ENCODE measurements at regions not wholly inside any gene's neighbourhood (a gene's known extent, or its start where the extent isn't known, plus 50 kb on each side); places are given as distances from the start of the nearest gene placed in this dataset.

GRCh38 chr7:46975493-46975892, 606.4 kb downstream of the TNS3 start:
- DNase-seq, result no peak

DNA sequence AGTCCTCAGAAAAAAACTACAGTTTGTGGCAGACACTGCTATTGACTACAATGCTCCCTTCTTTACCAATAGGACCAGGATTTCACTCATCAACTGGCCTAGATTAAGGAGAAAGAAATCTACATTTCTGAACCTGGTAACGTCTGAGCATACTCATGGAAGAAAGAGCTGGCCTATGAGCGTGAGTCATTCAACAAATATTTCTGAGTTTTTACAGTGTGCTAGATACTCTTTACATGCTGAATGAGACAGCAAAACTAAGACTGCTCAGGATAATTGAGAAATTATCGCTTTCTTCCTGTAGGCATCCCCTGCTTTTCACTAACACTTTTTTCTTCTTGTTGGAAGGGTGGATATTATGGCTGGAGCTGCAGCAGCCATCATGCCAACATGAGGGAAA, 609.7 kb downstream of the TNS3 start:
- no peak for DNase-seq

DNA sequence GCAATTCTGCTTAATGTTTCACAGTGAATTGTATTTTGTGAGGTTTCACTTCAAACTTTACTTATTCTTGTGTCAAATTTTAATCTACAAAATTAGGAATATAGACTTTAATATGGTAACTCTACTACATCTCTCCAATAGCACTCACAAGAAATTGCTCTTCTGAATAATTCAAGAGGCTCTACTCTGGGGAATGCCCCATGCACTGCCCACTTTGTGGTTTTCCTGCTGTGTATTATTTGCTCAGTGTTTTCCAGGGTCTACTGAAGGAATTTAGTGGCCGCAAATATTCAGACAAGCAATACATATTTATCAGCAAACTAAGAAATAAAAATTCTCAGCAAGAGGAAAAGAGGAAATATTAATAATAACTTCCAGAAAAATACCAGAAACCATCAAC, 611.4 kb downstream of the TNS3 start:
- peak; percentile 53 for DNase-seq

DNA sequence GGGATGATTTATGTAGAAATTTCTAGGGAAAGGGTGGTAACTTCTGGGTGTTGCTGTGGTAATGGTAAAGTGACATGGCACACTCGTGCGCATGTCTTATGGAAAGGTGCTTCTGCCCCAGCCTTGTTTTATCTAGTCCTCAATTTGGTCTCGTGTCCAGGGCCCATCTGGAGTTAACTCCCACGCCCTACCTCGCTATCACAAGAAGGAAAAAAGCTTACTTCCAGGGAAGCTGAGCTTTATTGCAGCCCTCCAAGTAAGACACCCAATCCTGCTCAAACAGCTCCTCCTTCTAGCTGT, 611.8 kb downstream of the TNS3 start:
- no peak for DNase-seq

GRCh38 chr7:46969303-46970130, 612.4 kb downstream of the TNS3 start:
- DNase-seq, result no peak

- no peak for DNase-seq
Observed at GRCh38 chr7:46968003-46968402, 613.9 kb downstream of the TNS3 start.

DNA sequence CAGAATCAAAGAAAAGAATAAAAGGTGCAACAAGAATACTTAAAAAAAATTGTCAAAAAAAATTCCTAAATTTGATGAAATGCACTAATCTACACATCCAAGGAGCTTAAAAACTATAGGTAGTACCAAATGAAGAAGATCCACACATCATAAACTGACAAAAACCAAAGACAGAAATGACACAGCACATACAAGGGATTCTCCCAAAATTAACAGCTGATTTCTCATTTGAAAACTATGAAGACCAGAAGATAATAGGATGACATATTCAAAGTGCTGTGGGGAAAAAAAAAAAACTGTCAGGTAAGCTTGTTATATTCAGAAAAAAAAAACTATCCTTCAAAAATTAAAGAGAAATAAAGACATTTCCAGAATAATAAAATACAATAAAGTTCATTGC, 618.2 kb downstream of the TNS3 start:
- DNase-seq, result no peak

GRCh38 chr7:46960970-46961369, 620.9 kb downstream of the TNS3 start:
- no peak for DNase-seq

DNA sequence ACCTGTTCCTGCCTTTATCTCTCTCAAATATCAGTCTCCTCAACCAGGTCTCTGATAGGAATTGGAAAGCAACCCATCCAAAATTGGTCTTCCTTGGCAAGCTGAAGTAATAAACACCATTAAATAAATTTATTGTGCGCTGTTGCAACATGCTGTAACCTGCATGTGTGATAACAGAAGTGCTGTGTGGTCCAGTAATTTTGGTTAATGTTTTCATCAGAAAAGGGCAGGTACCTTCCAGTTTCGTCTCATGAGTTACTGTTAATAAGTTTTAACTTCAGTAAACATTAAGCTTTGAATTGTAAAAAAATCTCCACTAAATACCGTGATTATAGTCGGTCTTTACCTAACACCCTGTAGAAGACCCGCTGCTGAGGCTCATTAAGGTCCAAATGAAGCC, 624.7 kb downstream of the TNS3 start:
- DNase-seq, result no peak

GRCh38 chr7:46955531-46955930, 626.4 kb downstream of the TNS3 start:
- no peak for DNase-seq

DNA sequence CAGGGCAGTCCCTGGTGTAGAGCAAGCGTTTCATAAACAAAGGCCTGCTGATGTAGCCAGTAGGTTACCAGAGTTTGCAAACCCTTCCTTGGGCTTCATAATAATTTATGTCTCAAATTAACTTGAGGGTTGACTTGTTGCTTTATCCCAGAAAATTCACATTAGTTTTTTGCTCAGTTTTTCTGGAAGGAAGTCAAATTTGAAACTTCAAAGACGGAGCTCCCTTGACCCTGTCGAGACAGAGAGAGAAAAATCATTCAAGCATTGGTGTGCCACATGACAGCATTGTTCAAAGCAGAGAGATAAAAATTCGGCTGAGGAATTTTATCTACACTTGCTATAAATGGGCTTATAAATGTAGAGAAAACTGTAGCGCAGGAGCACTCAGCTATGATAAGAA, 627.7 kb downstream of the TNS3 start:
- no peak for DNase-seq

GRCh38 chr7:46953008-46953407, 628.9 kb downstream of the TNS3 start:
- no peak for DNase-seq

GRCh38 chr7:46949270-46949931, 632.5 kb downstream of the TNS3 start:
- DNase-seq, result no peak

GRCh38 chr7:46948716-46949115, 633.2 kb downstream of the TNS3 start:
- no peak for DNase-seq

DNA sequence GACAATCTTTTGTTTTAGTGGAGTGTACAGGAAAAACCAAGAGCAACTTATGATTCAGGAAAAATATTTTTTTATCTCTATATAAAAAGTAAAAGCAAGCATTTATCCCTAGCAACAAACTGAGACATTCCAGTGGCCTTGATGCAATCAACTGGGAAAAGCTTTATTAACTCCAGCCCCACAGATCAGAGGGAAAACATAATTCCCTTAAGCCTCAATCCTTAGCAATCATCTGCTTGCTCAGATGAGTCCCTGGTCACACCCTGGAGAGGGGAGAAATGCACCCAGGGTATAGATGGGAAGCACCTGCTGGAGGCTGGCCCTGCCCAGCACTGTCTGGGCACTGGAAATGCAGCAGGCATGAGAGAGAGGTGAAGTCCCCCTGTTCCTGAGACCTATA, 636.6 kb downstream of the TNS3 start:
- DNase-seq, result no peak

- DNase-seq, result no peak
Observed at GRCh38 chr7:46943996-46944395, 637.9 kb downstream of the TNS3 start.

DNA sequence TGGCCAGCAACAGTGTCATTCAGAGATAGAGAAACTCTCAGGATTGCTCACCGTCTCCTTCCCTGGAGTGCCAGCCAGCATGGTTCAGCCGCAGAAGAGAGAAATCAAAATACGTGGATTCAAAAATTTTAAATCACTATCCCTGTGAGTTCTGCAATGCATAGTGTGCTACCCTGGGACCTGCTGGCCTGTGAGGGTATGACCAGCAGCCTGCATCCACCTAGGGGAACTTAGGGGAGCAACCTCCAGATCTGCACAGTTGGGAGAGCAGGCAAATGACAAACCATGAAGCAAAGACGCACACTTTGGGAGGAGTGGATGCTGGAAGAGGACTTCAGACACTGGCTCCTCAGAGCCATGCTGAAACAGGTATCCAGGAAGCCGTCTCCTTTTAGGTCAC, 639.3 kb downstream of the TNS3 start:
- no peak for DNase-seq

GRCh38 chr7:46940178-46940577, 641.7 kb downstream of the TNS3 start:
- no peak for DNase-seq

DNA sequence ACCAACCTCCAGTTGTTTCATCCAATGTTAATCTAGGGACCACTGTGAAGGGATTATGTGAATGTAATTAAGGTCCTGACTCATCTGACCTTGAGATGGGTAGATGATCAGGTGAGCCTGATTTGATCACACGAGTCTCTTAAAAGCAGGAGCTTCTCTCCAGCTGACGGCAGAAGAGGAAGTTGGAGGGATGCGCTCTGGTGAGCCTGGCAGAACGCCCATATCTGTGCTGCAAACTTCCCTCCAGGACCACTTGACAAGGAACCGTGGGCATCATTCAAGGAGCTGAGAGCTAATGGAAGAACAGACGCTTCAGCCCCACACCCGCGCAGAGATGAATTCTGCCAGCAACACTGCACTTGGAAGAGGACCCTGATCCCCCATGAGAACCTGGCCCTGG, 642.4 kb downstream of the TNS3 start:
- DNase-seq, result no peak

DNA sequence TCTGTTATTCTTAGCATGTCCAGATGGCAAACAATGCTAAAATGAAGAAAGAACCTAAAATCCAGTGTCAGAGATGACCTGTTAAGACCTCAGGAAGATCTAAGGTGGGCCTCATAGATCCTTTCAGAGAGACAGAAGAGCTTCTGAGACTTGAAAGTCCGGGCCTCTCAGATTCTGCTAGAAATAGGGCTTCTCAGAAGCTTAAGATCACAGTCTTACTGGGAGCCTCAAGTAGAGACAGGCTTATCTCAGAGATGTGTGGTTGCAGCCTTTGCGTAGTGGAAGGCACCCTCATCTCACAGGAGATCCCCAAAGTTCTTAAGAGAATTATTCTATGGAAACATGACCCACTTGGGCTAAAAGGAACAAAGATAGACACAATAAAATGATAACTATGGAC, 642.8 kb downstream of the TNS3 start:
- no peak for DNase-seq

DNA sequence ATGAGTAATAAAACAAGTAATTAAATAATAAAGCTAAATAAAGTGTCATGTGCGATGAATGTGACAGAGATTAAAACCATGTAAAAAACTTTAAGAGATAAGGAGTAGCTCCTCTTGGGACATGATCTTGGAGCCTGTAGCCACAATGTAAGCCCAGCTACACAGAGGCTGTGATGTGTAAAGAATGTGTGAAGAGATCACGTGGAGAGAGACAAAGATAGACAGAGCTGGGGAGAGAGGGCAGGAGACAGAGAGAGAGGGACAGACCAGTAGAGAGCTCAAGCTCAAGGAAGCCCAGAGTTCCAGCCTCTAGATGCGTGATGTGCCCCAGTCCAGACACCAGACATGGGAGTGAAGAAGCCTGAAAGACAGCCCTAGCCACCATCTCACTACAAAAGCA, 644.1 kb downstream of the TNS3 start:
- no peak for DNase-seq

DNA sequence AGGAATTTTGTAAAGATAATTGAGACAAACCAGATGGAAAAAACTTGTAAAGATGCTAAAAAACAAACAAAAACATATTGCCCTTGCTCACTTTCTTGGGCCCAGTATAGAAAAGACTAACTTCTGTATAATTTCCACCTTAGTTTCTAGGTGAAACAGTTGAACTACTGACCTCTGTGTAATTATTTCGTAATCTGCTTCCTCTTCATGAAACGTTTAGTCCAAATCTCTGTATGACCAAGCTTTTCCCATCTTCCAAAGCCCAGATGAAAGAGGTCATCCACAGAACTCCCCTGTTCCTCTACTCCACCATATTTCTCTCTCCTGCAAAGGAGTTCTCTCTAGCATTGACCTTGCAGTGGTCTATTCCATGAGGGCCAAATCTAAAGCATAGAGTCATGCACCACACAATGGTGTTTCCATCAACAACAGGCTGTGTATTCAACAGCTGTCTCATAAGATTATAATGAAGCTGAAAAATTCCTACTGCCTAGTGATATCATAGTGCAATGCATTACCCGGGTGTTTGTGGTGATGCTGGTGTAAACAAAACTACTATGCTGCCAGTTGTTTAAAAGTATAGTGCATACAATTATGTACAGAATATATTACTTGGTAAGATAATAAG, 647.6 kb downstream of the TNS3 start:
- DNase-seq, result no peak

DNA sequence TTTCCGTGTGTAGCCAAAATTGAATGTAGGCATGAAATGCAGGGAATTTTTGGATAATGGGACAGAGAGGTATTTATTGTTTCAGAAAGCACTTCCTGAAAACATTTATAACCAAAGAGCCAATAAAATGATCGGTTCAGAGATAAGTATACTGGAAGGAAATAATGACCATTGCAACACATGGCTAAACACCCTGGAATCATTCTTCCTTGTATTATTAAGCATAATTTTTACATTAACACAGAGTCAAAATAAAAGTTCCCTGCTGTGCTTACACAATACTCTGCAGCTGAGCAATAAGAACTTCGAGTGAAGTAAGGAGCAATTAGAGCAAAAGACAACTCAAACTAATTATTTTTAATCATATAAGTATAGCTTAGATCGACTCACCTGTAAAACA, 648.3 kb downstream of the TNS3 start:
- no peak for DNase-seq

DNA sequence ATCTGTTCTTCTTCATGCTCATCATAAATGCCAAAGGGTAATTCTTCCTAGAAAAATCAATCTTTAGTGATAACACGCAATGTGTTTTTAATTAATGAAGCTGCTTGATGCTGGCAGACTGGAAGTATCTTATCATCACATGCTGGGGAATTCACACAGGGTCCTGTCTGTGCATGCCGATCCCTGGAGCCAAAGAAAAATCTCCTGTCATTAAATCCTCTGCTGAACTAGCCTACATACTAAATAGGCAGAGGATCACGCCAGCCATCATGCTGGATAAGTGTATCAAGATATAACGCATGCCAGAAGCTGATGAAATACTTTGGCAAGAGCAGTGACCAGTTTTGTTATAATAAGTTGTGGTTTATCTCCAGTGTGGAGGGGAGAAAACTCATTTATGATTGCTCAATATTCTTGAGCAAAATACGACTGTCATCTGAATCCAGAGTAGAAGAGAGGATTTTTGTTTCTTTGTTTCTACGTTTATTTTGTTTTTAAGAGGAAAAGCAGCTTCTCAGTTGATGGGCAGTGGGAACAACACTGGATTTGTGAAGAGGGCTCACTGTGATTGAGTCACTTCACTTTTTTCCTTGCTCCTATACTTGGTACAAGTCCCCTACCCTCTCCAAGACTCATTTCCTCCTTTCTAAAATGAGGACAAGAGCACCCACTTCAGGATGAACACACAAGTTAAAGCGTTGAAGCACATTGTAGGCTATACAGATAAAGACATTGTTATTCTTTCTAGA, 649.1 kb downstream of the TNS3 start:
- peak; percentile 71 for DNase-seq
